ENCODE measurements at regions not wholly inside any gene's neighbourhood (a gene's known extent, or its start where the extent isn't known, plus 50 kb on each side); places are given as distances from the start of the nearest gene placed in this dataset.

DNA sequence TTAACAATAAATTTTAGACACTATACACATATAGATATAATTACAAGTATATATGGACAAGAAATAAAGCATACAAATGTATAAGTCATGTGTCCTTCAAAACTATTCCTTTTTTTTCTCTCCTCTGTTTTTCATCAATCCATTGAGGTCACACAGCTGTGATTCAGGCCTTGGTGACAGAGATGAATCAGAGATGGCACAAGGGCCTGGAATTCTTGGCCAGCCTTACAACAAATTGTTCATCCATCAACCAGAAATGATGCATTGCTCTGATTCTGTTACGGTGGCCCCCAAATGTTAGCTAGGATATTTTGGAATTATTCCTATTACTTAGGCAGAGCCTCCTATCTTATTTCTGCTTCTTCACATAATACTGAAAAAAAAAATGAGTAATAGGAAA is 108.7 kb upstream of the MPDZ start:
- H3K27ac ChIP-seq = peak overlapping the region; percentile 12 to 28
- TF ChIP-seq POLR2A (IDR thresholded peaks at IDR 0.05) = no peak
- TF ChIP-seq, protein P1, sequence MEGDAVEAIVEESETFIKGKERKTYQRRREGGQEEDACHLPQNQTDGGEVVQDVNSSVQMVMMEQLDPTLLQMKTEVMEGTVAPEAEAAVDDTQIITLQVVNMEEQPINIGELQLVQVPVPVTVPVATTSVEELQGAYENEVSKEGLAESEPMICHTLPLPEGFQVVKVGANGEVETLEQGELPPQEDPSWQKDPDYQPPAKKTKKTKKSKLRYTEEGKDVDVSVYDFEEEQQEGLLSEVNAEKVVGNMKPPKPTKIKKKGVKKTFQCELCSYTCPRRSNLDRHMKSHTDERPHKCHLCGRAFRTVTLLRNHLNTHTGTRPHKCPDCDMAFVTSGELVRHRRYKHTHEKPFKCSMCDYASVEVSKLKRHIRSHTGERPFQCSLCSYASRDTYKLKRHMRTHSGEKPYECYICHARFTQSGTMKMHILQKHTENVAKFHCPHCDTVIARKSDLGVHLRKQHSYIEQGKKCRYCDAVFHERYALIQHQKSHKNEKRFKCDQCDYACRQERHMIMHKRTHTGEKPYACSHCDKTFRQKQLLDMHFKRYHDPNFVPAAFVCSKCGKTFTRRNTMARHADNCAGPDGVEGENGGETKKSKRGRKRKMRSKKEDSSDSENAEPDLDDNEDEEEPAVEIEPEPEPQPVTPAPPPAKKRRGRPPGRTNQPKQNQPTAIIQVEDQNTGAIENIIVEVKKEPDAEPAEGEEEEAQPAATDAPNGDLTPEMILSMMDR (IDR thresholded peaks at IDR 0.05) = no peak
- H3K36me3 ChIP-seq = no peaks in the 10 kb centered on the region
- no peaks in the 10 kb centered on the region for H3K4me1 ChIP-seq
- DNase-seq = no peak
- no peak overlapping the region for H3K4me3 ChIP-seq
- H3K9me3 ChIP-seq = peaks cover 0 to 14% of the 10 kb centered on the region in 2 donors
- intact Hi-C loops (cut with DNase I; ENCODE audit: low total_unique reads) = no loop called here
- no peaks in the 10 kb centered on the region for H3K27me3 ChIP-seq

DNA sequence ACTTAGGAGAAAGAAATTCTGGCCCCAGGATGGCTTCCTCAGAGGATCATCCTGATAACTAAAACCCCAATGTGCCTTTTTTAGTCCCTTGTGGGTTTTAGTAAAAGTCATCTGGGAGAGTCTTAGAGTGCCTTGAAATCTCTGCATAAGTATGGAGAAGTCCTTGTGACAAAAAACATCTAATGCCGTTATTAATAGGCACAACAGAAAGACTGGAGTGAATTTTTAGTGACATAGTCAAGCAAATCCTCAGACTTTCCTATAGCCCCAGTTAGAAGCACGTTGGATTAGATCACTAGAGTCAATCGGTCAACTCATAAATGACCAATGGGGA is 108.2 kb upstream of the MPDZ start:
- H3K4me3 ChIP-seq = no peak overlapping the region
- H3K9me3 ChIP-seq = peaks cover 0 to 14% of the 10 kb centered on the region in 2 donors
- no peak for TF ChIP-seq POLR2A (IDR thresholded peaks at IDR 0.05)
- TF ChIP-seq, protein P1 (IDR thresholded peaks at IDR 0.05) = no peak
- no peaks in the 10 kb centered on the region for H3K36me3 ChIP-seq
- no peaks in the 10 kb centered on the region for H3K4me1 ChIP-seq
- H3K27ac ChIP-seq = peak overlapping the region; percentile 12 to 28
- H3K27me3 ChIP-seq = no peaks in the 10 kb centered on the region
- intact Hi-C loops (cut with DNase I; ENCODE audit: low total_unique reads) = no loop called here
- DNase-seq = no peak

DNA sequence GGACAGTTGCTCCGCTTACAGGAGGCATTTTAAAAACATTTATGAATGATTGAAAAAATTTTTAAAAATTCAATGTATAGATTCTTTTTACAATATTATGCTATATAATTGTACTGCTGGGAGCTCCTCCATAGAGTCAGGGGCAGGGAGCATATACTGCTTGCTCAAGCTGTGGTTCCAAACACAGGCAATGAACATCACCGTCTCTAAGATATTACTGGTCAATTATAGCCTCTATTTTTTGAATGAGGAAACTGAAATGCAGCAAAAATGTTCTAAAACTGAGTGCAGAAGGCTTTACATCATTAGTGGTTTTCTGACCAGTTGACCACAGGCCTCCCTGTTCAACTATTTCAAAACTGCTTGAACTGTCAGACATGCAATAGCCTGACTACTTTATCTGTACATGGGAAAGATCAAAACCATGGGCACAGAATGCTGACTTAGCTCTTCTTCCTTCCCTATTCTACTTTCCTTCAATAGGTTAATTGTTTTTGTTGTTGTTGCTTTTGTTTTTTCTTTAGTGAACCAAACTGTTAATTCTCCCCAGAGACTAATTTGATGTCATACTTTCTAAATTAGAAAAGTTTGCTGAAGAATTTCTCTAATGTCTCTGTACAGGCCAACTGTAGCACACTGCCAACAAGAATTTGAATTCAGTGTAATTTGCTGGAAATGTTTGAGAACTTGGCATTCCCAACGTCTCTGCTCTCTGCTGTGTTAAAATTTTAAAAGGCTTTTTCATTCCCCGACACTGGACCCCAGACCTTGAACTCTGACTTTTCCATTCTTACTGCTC is 107.6 kb upstream of the MPDZ start:
- Histone ChIP-seq H3K27ac (peak overlapping the region; percentile 28 to 52), H3K4me3 (no peak overlapping the region)

DNA sequence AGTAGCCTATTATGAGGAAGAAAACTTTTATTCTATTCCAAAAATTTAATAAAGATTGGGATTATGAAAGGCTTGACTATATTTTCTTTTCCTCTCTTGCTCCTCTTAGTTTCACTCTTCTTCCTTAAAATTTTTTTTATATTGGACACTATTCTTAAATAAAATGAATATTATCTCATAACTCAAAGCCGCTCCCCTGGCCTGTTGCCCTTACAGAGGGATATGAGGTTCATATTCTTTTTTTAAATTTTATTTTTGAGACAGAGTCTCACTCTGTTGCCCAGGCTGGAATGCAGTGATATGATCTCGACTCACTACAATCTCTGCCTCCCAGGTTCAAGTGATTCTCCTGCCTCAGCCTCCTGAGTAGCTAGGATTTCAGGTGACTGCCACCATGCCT is 106.8 kb upstream of the MPDZ start:
- H3K9me3 ChIP-seq = peaks cover 0 to 11% of the 10 kb centered on the region in 2 donors
- H3K36me3 ChIP-seq = no peaks in the 10 kb centered on the region
- no peak for DNase-seq
- no peak overlapping the region for H3K4me3 ChIP-seq
- intact Hi-C loops (cut with DNase I; ENCODE audit: low total_unique reads) = no loop called here
- H3K27me3 ChIP-seq = no peaks in the 10 kb centered on the region
- TF ChIP-seq POLR2A (IDR thresholded peaks at IDR 0.05) = no peak
- TF ChIP-seq, protein P1 (IDR thresholded peaks at IDR 0.05) = no peak
- H3K4me1 ChIP-seq = no peaks in the 10 kb centered on the region
- peak overlapping the region; percentile 28 to 52 for H3K27ac ChIP-seq

More for the DNA sequence above, 107.6 kb upstream of the MPDZ start:
- H3K27me3 ChIP-seq = no peaks in the 10 kb centered on the region
- H3K4me1 ChIP-seq = no peaks in the 10 kb centered on the region
- intact Hi-C loops (cut with DNase I; ENCODE audit: low total_unique reads) = no loop called here
- peaks cover 0 to 14% of the 10 kb centered on the region in 2 donors for H3K9me3 ChIP-seq
- TF ChIP-seq POLR2A (IDR thresholded peaks at IDR 0.05) = no peak
- TF ChIP-seq, protein P1 (IDR thresholded peaks at IDR 0.05) = no peak
- DNase-seq = no peak
- H3K36me3 ChIP-seq = no peaks in the 10 kb centered on the region

DNA sequence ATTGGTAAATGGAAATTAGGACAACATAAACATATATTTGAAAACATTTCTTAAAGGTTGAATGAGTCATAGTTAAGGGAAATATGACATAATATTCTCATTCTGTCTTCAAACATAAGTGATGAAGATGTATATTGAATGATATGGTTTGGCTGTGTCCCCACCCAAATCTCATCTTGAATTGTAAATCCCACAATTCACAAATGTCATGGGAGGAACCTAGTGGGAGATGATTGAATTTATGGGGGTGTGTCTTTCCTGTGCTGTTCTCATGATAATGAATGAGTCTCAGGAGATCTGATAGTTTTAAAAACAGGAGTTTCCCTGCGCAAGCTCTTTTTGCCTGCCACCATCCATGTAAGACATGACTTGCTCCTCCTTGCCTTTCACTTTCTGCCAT is 104.4 kb upstream of the MPDZ start:
- no peak for DNase-seq
- Histone ChIP-seq H3K27ac (no peak overlapping the region), H3K9me3 (peaks cover 0 to 10% of the 10 kb centered on the region in 2 donors), H3K4me1 (no peaks in the 10 kb centered on the region), H3K4me3 (no peak overlapping the region), H3K27me3 (no peaks in the 10 kb centered on the region), H3K36me3 (no peaks in the 10 kb centered on the region)
- no peak for TF ChIP-seq POLR2A (IDR thresholded peaks at IDR 0.05)
- TF ChIP-seq, protein P1 (IDR thresholded peaks at IDR 0.05) = no peak
- intact Hi-C loops (cut with DNase I; ENCODE audit: low total_unique reads) = no loop called here

Data from uterus (tissue), 3 donors.